HG03520 (cell line): ENCODE measurements at regions not wholly inside any gene's neighbourhood (a gene's known extent, or its start where the extent isn't known, plus 50 kb on each side); places are given as distances from the start of the nearest gene placed in this dataset.

ENCODE experiments used
- ATAC-seq: cut with Tn5 transposase; IDR thresholded peaks from one replicate; pipeline ENCODE4 v1.9.1; 2021; ENCODE audit warnings: mild to moderate bottlenecking, moderate library complexity; ENCODE audit not compliant: unreplicated experiment

GRCh38 chr15:97215629-97216028 is 744.9 kb upstream of the ARRDC4 start:
- no peak for ATAC-seq

GRCh38 chr15:97224191-97224641 is 736.3 kb upstream of the ARRDC4 start:
- ATAC-seq, result no peak

- no peak for ATAC-seq
Measured at GRCh38 chr15:97234851-97235610, 725.5 kb upstream of the ARRDC4 start.

- no peak for ATAC-seq
Measured at GRCh38 chr15:97235611-97235985, 724.9 kb upstream of the ARRDC4 start.

GRCh38 chr15:97236140-97236539 is 724.4 kb upstream of the ARRDC4 start:
- no peak for ATAC-seq

- ATAC-seq, result no peak
Measured at GRCh38 chr15:97237160-97237559, 723.3 kb upstream of the ARRDC4 start.

- no peak for ATAC-seq
Measured at GRCh38 chr15:97248376-97248775, 712.1 kb upstream of the ARRDC4 start.

- ATAC-seq, result no peak
Measured at GRCh38 chr15:97259943-97260342, 700.6 kb upstream of the ARRDC4 start.

- no peak for ATAC-seq
Measured at GRCh38 chr15:97301166-97301565, 659.3 kb upstream of the ARRDC4 start.

- no peak for ATAC-seq
Measured at GRCh38 chr15:97316362-97316761, 644.1 kb upstream of the ARRDC4 start.

- no peak for ATAC-seq
Measured at GRCh38 chr15:97317163-97317562, 643.3 kb upstream of the ARRDC4 start.

- ATAC-seq, result no peak
Measured at GRCh38 chr15:97319291-97319690, 641.2 kb upstream of the ARRDC4 start.

- ATAC-seq, result no peak
Measured at GRCh38 chr15:97346221-97346620, 614.3 kb upstream of the ARRDC4 start.

- ATAC-seq, result no peak
Measured at GRCh38 chr15:97350813-97351212, 609.7 kb upstream of the ARRDC4 start.

- no peak for ATAC-seq
Measured at GRCh38 chr15:97383516-97383915, 577.0 kb upstream of the ARRDC4 start.

GRCh38 chr15:97386940-97387339 is 573.6 kb upstream of the ARRDC4 start:
- no peak for ATAC-seq

- no peak for ATAC-seq
Measured at GRCh38 chr15:97401195-97401594, 559.3 kb upstream of the ARRDC4 start.

GRCh38 chr15:97401970-97402369 is 558.5 kb upstream of the ARRDC4 start:
- ATAC-seq, result no peak

GRCh38 chr15:97406841-97407240 is 553.7 kb upstream of the ARRDC4 start:
- ATAC-seq, result no peak

GRCh38 chr15:97410897-97411575 is 549.5 kb upstream of the ARRDC4 start:
- no peak for ATAC-seq

GRCh38 chr15:97420130-97420529 is 540.4 kb upstream of the ARRDC4 start:
- no peak for ATAC-seq

GRCh38 chr15:97425596-97425995 is 534.9 kb upstream of the ARRDC4 start:
- ATAC-seq, result no peak
